Smooth muscle cell (in vitro differentiated cells): ENCODE measurements at regions not wholly inside any gene's neighbourhood (a gene's known extent, or its start where the extent isn't known, plus 50 kb on each side); places are given as distances from the start of the nearest gene placed in this dataset.

Experiments used
- DNase-seq: peaks from one replicate; lab custom pipeline; 2025; ENCODE audit not compliant: unreplicated experiment; lab: John Stamatoyannopoulos, UW
- H2AFZ ChIP-seq: fragments of 200-600 bp; sonication (generic); 2 replicates; pipeline ENCODE4 v1.6.0; 2016; ENCODE audit warnings: antibody characterized with exemption, low read depth, mild to moderate bottlenecking
- H3F3A ChIP-seq: fragments of 200-600 bp; sonication (generic); 2 replicates; pipeline ENCODE4 v1.6.0; 2017; ENCODE audit warnings: antibody characterized with exemption, low read depth
- H3K27ac ChIP-seq: fragments of 200-600 bp; sonication (generic); 2 replicates; pipeline ENCODE4 v1.5.1; 2016; ENCODE audit warnings: low read depth, mild to moderate bottlenecking
- H3K27me3 ChIP-seq: fragments of 200-600 bp; sonication (generic); 2 replicates; pipeline ENCODE4 v1.6.1; 2016; ENCODE audit warnings: low read depth, mild to moderate bottlenecking
- H3K36me3 ChIP-seq: fragments of 200-600 bp; sonication (generic); 2 replicates; pipeline ENCODE4 v1.5.1; 2016; ENCODE audit warnings: low read depth
- H3K4me1 ChIP-seq: fragments of 200-600 bp; sonication (generic); 2 replicates; pipeline ENCODE4 v1.5.1; 2016; ENCODE audit warnings: low read depth
- H3K4me2 ChIP-seq: fragments of 200-600 bp; sonication (generic); 2 replicates; pipeline ENCODE4 v1.6.0; 2016; ENCODE audit warnings: mild to moderate bottlenecking
- H3K4me3 ChIP-seq: fragments of 200-600 bp; sonication (generic); 2 replicates; pipeline ENCODE4 v1.5.1; 2016; ENCODE audit warnings: mild to moderate bottlenecking
- H3K79me2 ChIP-seq: fragments of 200-600 bp; sonication (generic); 2 replicates; pipeline ENCODE4 v1.6.0; 2016; ENCODE audit warnings: low read depth, mild to moderate bottlenecking
- H3K9ac ChIP-seq: fragments of 200-600 bp; sonication (generic); 2 replicates; pipeline ENCODE4 v1.6.0; 2016; ENCODE audit warnings: low read depth
- H3K9me3 ChIP-seq: fragments of 200-600 bp; sonication (generic); replicated peaks from 2 replicates; pipeline ENCODE4 v1.5.1; 2016; ENCODE audit warnings: low read depth
- H4K20me1 ChIP-seq: fragments of 200-600 bp; sonication (generic); 2 replicates; pipeline ENCODE4 v1.6.0; 2016; ENCODE audit warnings: low read depth
- WGBS: methylation state at CpG from one replicate; pipeline ENCODE4 v1.1.7; 2016; ENCODE audit warnings: low lambda C conversion rate; 5-methylcytosine and 5-hydroxymethylcytosine counted together
- TF ChIP-seq, protein P1 (sequence below): fragments of 200-600 bp; sonication (generic); IDR thresholded peaks from 2 replicates; pipeline ENCODE4 v1.5.1; 2017; ENCODE audit warnings: borderline replicate concordance, mild to moderate bottlenecking, antibody characterized with exemption; ENCODE audit not compliant: insufficient read depth, poor library complexity, severe bottlenecking

DNA sequence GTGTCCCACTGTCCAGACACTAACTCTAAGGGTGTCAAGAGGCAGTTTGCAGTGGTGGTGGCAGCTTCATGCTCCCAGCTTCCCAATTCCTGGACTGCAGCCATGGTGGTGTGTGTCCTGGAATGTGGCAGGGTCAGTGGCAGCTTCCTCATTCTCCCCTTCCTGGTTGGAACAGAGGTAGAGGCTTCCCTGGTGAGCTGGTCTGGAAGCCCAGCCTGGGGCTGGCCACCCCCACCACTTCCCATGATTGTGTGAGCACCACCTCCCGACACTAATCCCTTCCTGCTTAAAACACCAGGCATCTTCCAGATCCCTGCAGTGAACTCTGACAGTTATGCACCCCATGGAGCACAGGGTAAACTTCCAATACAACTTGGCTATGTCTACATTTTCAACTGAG lies 134.9 kb downstream of the RAP2A start:
- no peaks in the 10 kb centered on the region for H4K20me1 ChIP-seq
- H3K36me3 ChIP-seq, result no peaks in the 10 kb centered on the region
- WGBS, result 29% methylated on average over 1 of the region's 1 CpG
- no peak for DNase-seq
- no peak overlapping the region for H2AFZ ChIP-seq
- H3F3A ChIP-seq, result no peaks in the 10 kb centered on the region
- no peak overlapping the region for H3K9ac ChIP-seq
- H3K9me3 ChIP-seq, result no peaks in the 10 kb centered on the region
- H3K27me3 ChIP-seq, result no peaks in the 10 kb centered on the region
- no peak overlapping the region for H3K27ac ChIP-seq
- H3K4me2 ChIP-seq, result no peak overlapping the region
- H3K4me1 ChIP-seq, result peaks cover 33% of the 10 kb centered on the region
- H3K4me3 ChIP-seq, result no peak overlapping the region
- no peaks in the 10 kb centered on the region for H3K79me2 ChIP-seq
- TF ChIP-seq, protein P1, sequence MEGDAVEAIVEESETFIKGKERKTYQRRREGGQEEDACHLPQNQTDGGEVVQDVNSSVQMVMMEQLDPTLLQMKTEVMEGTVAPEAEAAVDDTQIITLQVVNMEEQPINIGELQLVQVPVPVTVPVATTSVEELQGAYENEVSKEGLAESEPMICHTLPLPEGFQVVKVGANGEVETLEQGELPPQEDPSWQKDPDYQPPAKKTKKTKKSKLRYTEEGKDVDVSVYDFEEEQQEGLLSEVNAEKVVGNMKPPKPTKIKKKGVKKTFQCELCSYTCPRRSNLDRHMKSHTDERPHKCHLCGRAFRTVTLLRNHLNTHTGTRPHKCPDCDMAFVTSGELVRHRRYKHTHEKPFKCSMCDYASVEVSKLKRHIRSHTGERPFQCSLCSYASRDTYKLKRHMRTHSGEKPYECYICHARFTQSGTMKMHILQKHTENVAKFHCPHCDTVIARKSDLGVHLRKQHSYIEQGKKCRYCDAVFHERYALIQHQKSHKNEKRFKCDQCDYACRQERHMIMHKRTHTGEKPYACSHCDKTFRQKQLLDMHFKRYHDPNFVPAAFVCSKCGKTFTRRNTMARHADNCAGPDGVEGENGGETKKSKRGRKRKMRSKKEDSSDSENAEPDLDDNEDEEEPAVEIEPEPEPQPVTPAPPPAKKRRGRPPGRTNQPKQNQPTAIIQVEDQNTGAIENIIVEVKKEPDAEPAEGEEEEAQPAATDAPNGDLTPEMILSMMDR, result no peak

DNA sequence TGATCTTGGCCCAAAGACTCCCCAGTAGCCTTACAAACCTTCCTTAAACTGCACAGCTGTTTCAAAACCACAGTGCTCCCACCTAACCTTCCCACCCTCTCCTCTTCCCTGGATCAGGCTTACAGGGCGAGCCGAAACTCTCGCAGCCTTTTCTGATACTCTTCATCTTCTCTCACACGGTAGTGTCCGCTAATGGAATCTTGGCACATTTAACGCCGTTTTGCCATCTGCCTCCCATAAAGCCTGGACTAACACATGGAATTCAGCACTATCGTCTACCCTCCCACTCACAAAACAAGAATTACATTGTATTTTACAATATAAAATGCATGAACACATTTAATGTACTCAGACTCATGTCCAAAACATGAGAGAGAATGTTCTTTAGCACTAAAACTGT lies 135.9 kb downstream of the RAP2A start:
- Histone ChIP-seq H3K27me3 (no peaks in the 10 kb centered on the region), H3K27ac (peak overlapping the region; percentile 29), H3K4me3 (no peak overlapping the region), H3K36me3 (no peaks in the 10 kb centered on the region), H3K9ac (no peak overlapping the region), H3K4me1 (peaks cover 33% of the 10 kb centered on the region), H3K9me3 (no peaks in the 10 kb centered on the region), H3K4me2 (peak overlapping the region; percentile 71), H2AFZ (peak overlapping the region; percentile 73), H3K79me2 (no peaks in the 10 kb centered on the region), H4K20me1 (no peaks in the 10 kb centered on the region), H3F3A (no peaks in the 10 kb centered on the region)
- TF ChIP-seq, protein P1, result no peak
- no peak for DNase-seq
- WGBS, result 48% methylated on average over 8 of the region's 8 CpGs

DNA sequence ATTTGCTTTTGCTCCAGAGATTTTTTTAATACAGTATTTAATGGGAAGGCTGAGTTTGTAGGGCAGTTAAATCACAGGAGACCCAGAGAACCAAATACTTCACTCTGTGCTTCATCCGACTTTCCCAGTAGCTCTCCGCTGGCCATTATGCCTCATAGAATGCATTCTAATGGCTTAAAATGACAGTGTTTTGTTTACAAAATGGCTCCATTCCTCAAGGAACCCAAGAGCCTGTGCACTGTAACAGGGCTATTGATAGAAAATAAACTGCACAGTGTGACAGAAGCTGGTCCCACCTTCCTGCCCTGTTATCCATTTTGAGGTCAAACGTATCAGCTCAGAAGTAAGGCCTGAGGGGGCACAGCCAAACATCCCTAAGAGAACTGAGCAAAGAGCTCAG lies 136.5 kb downstream of the RAP2A start:
- 43% methylated on average over 3 of the region's 3 CpGs for WGBS
- Histone ChIP-seq H3K4me1 (peaks cover 33% of the 10 kb centered on the region), H2AFZ (peak overlapping the region; percentile 73)

DNA sequence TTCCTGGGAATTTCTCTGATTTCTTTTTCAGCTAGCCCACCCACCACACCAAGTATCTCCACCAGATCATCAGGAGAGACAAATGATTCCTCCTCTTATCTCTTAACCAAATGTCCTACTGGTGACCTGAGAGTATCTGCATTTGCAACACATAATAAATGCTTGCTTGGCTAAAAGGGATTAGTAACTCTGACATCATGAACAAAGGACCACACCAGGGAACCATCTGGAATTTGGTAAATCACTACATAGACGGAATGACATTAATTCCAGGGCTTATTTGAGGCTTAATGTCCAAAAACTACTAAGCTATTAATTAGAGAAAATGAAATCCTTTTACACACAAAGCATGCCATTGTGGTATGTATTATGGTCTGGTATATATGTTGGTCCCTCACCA lies 139.0 kb downstream of the RAP2A start:
- H3K4me3 ChIP-seq, result no peak overlapping the region
- H3K9me3 ChIP-seq, result no peaks in the 10 kb centered on the region
- no peak for DNase-seq
- peak overlapping the region; percentile 28 for H3K4me2 ChIP-seq
- 11% methylated on average over 1 of the region's 1 CpG for WGBS
- no peaks in the 10 kb centered on the region for H4K20me1 ChIP-seq
- no peaks in the 10 kb centered on the region for H3F3A ChIP-seq
- no peak overlapping the region for H2AFZ ChIP-seq
- no peak overlapping the region for H3K9ac ChIP-seq
- H3K36me3 ChIP-seq, result no peaks in the 10 kb centered on the region
- H3K4me1 ChIP-seq, result peaks cover 27% of the 10 kb centered on the region
- no peaks in the 10 kb centered on the region for H3K27me3 ChIP-seq
- TF ChIP-seq, protein P1, result no peak
- H3K27ac ChIP-seq, result peak overlapping the region; percentile 55
- H3K79me2 ChIP-seq, result no peaks in the 10 kb centered on the region

More for the DNA sequence above, 136.5 kb downstream of the RAP2A start:
- no peaks in the 10 kb centered on the region for H3K36me3 ChIP-seq
- no peaks in the 10 kb centered on the region for H3F3A ChIP-seq
- no peaks in the 10 kb centered on the region for H3K9me3 ChIP-seq
- TF ChIP-seq, protein P1, result no peak
- H3K27me3 ChIP-seq, result no peaks in the 10 kb centered on the region
- H4K20me1 ChIP-seq, result no peaks in the 10 kb centered on the region
- DNase-seq, result no peak
- no peak overlapping the region for H3K9ac ChIP-seq
- no peak overlapping the region for H3K4me3 ChIP-seq
- peak overlapping the region; percentile 29 for H3K27ac ChIP-seq
- no peaks in the 10 kb centered on the region for H3K79me2 ChIP-seq
- peak overlapping the region; percentile 71 for H3K4me2 ChIP-seq
